ENCODE measurements at regions not wholly inside any gene's neighbourhood (a gene's known extent, or its start where the extent isn't known, plus 50 kb on each side); places are given as distances from the start of the nearest gene placed in this dataset.

- no peak for DNase-seq
These were observed 326.4 kb upstream of the NOCT start for GRCh38 chr4:138689187-138689586.

GRCh38 chr4:138688408-138689085 is 327.0 kb upstream of the NOCT start:
- no peak for DNase-seq

- peak; percentile 38 for DNase-seq
These were observed 329.3 kb upstream of the NOCT start for GRCh38 chr4:138686106-138686835.

GRCh38 chr4:138685316-138685715 is 330.3 kb upstream of the NOCT start:
- DNase-seq = peak; percentile 61

GRCh38 chr4:138680989-138681604 is 334.5 kb upstream of the NOCT start:
- peak; percentile 92 for DNase-seq

- DNase-seq = no peak
These were observed 335.3 kb upstream of the NOCT start for GRCh38 chr4:138680256-138680655.

- DNase-seq = no peak
These were observed 336.4 kb upstream of the NOCT start for GRCh38 chr4:138678985-138679746.

- no peak for DNase-seq
These were observed 337.8 kb upstream of the NOCT start for GRCh38 chr4:138677748-138678147.

- DNase-seq = no peak
These were observed 338.4 kb upstream of the NOCT start for GRCh38 chr4:138677212-138677611.

GRCh38 chr4:138675685-138676084 is 339.9 kb upstream of the NOCT start:
- DNase-seq = no peak

GRCh38 chr4:138674209-138674608 is 341.4 kb upstream of the NOCT start:
- no peak for DNase-seq

- no peak for DNase-seq
These were observed 342.5 kb upstream of the NOCT start for GRCh38 chr4:138673053-138673452.

GRCh38 chr4:138672393-138672976 is 343.1 kb upstream of the NOCT start:
- DNase-seq = no peak

- DNase-seq = no peak
These were observed 343.9 kb upstream of the NOCT start for GRCh38 chr4:138671606-138672084.

- DNase-seq = no peak
These were observed 344.5 kb upstream of the NOCT start for GRCh38 chr4:138671106-138671505.

- no peak for DNase-seq
These were observed 344.9 kb upstream of the NOCT start for GRCh38 chr4:138670681-138671080.

- DNase-seq = no peak
These were observed 345.9 kb upstream of the NOCT start for GRCh38 chr4:138669479-138670315.

- no peak for DNase-seq
These were observed 347.3 kb upstream of the NOCT start for GRCh38 chr4:138668309-138668708.

GRCh38 chr4:138666366-138666765 is 349.2 kb upstream of the NOCT start:
- no peak for DNase-seq

- DNase-seq = no peak
These were observed 349.7 kb upstream of the NOCT start for GRCh38 chr4:138665851-138666250.

GRCh38 chr4:138663883-138664282 is 351.7 kb upstream of the NOCT start:
- DNase-seq = no peak
